ENCODE measurements at regions not wholly inside any gene's neighbourhood (a gene's known extent, or its start where the extent isn't known, plus 50 kb on each side); places are given as distances from the start of the nearest gene placed in this dataset.

GRCh38 chr11:119863851-119864601 is 135.0 kb upstream of the NECTIN1 start:
- DNase-seq (ENCODE audit: low read depth, low spot score): no peak
- in situ Hi-C loops (cut with HindIII; ENCODE audit: low pct_unique_long_range_greater_than_20kb, low sequenced_read_pairs): no loop called here

DNA sequence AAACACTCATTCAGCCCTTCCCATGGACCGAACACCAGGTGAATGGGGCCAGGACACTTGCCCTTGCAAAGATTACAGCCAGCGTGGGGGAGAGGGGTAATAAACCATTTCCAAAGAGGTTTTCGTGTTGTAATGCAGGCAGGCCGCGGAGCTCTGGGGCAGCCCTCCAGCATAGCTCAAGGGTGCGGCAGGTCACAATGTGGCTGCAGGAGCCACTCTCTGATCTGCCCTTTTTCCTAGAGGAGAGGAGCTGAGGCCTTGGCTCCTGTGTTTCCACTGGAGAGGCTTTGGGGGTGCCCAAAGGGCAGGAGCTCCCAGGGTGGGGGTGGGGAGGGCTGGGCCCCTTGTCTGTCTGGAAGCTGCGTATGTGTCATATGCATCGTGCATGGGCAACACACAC is 134.2 kb upstream of the NECTIN1 start:
- in situ Hi-C loops (cut with HindIII; ENCODE audit: low pct_unique_long_range_greater_than_20kb, low sequenced_read_pairs): no loop called here
- no peak for DNase-seq (ENCODE audit: low read depth, low spot score)

- DNase-seq (ENCODE audit: low read depth, low spot score): no peak
- in situ Hi-C loops (cut with HindIII; ENCODE audit: low pct_unique_long_range_greater_than_20kb, low sequenced_read_pairs): no loop called here
Measured at GRCh38 chr11:119861160-119861559, 132.2 kb upstream of the NECTIN1 start.

DNA sequence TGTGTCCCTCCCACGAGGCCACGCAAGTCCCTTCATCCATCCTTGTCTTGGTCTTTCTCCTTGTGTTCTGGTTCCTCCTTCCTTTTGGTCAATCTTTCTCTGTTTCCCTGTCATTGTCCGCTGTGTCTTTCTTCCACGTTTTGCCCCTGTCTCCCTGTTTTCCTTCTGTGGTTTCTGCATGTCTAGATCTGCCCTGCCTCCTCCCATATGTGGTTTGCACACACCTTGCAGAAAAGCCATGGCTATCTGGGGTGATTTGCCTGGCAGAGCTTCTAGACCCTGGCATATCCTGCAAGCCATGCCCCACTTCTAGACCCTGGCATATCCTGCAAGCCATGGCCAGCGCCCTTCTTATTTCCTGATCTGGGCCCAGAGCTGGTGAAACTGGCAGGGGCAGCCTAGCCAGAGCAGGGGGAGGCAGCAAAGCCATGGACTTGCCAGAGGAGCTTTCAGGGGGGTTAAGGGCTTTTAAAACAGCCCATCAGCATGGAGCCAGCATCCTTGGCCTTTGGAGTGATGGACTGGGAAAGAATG is 131.6 kb upstream of the NECTIN1 start:
- in situ Hi-C loops (cut with HindIII; ENCODE audit: low pct_unique_long_range_greater_than_20kb, low sequenced_read_pairs): no loop called here
- DNase-seq (ENCODE audit: low read depth, low spot score): no peak

DNA sequence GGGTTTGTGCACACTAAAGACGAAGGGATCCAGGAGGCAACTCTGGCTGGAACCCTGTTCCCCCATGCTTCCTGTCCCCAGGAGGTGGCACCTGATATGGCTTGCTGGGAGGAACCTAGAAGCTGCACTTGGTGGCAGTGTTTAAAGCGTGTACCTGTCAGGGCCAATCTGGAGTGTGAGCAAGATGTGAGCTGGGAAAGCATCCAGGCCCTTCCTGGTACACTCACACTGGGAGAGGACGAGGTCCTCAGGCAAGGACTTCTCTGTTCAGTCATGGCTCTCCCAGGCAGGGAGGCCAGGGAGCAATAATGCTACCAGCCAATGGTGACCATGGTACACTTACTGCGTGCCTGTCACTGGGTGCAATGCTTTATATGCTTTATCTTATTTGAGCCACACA is 130.7 kb upstream of the NECTIN1 start:
- DNase-seq (ENCODE audit: low read depth, low spot score): no peak
- in situ Hi-C loops (cut with HindIII; ENCODE audit: low pct_unique_long_range_greater_than_20kb, low sequenced_read_pairs): no loop called here

- no peak for DNase-seq (ENCODE audit: low read depth, low spot score)
- in situ Hi-C loops (cut with HindIII; ENCODE audit: low pct_unique_long_range_greater_than_20kb, low sequenced_read_pairs): no loop called here
Measured at GRCh38 chr11:119858288-119858687, 129.3 kb upstream of the NECTIN1 start.

- no peak for DNase-seq (ENCODE audit: low read depth, low spot score)
- in situ Hi-C loops (cut with HindIII; ENCODE audit: low pct_unique_long_range_greater_than_20kb, low sequenced_read_pairs): no loop called here
Measured at GRCh38 chr11:119856681-119857485, 127.9 kb upstream of the NECTIN1 start.

- in situ Hi-C loops (cut with HindIII; ENCODE audit: low pct_unique_long_range_greater_than_20kb, low sequenced_read_pairs): no loop called here
- no peak for DNase-seq (ENCODE audit: low read depth, low spot score)
Measured at GRCh38 chr11:119855066-119855465, 126.1 kb upstream of the NECTIN1 start.

DNA sequence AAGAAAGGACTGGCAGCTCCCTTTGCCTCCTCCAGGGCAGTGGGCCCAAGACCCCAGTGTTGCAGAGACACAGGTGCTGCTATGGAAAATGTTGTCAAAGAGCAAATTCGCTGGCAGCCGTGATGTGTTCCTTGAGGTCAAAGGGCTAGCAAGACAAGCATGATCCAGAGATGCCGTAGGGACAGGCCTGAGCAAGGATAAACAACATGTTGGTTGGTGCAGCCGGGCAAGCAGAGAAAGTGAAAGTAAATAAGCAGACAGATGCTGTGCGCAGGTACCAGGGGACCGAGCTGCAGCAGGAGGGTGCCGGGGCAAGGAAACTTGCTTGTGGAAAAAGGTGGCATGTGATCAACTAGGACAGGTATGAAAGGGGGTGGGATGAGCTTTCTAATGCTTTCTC is 125.5 kb upstream of the NECTIN1 start:
- DNase-seq (ENCODE audit: low read depth, low spot score): no peak
- in situ Hi-C loops (cut with HindIII; ENCODE audit: low pct_unique_long_range_greater_than_20kb, low sequenced_read_pairs): no loop called here

GRCh38 chr11:119853581-119854360 is 124.8 kb upstream of the NECTIN1 start:
- DNase-seq (ENCODE audit: low read depth, low spot score): no peak
- in situ Hi-C loops (cut with HindIII; ENCODE audit: low pct_unique_long_range_greater_than_20kb, low sequenced_read_pairs): no loop called here

DNA sequence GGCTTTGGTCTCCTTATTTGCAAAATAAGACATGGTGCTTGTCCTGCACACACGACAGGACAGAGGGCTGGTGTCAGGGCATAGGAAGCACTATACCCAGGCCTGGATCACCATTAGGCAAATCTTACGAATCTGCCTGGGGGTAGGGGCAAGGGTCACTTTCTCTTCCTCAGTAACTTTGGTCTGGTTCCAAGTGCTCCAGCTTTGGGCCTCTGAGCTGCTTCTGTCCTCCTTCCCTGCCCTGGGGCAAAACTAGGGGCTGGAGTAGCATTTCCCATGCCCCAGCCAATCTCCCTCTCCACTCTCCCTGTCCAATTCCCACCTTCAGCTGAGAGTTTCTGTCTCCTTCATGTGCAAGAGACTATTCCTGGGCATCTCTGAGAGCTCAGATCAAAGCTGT is 123.7 kb upstream of the NECTIN1 start:
- in situ Hi-C loops (cut with HindIII; ENCODE audit: low pct_unique_long_range_greater_than_20kb, low sequenced_read_pairs): no loop called here
- DNase-seq (ENCODE audit: low read depth, low spot score): no peak

DNA sequence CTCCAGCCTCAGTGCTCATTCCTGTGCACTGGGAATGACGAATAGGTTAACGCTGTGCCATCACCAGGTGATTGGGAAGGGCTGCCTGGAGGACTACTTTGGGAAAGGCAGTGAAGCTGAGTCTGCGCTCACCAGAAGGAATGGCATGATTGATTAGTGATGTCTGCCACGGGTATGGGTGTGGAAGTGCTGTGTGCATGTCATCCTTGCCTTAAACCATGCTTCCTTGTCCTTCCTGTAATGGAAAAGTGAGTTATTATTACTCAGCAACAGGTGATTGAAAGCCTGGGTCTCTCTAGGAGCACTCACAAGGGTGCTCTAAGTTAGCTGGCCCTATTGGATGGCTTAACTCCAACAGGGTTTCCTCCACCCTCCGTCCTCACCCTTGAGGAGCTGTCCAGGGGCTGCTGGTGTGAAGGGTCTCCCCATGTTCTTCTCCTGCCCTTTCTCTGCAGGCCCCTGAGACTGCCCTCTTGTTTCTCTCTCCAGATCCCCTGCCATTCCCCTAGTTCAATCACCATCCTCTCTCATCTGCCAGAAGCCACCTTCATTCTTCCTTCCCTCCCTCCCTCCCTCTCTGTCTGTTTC is 121.9 kb upstream of the NECTIN1 start:
- no peak for DNase-seq (ENCODE audit: low read depth, low spot score)
- in situ Hi-C loops (cut with HindIII; ENCODE audit: low pct_unique_long_range_greater_than_20kb, low sequenced_read_pairs): no loop called here

DNA sequence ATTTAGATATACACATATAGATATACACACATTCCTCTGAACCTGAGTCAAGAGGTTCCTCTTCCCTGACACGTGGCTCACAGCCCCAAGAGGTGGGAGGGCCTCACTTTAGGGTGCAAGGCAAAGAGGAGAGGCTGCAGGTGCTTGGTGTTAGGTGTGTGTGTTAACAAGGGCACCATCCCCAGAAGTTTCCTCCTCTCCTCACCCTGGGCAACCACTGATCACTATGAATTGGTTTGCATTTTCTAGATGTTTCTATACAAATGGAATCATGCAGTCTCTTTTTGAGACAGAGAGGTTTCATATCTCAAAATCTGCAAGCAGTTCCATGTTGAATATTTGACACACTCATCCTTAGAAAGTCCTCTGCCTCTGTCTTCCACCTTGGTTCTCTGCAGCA is 120.9 kb upstream of the NECTIN1 start:
- in situ Hi-C loops (cut with HindIII; ENCODE audit: low pct_unique_long_range_greater_than_20kb, low sequenced_read_pairs): no loop called here
- DNase-seq (ENCODE audit: low read depth, low spot score): no peak

DNA sequence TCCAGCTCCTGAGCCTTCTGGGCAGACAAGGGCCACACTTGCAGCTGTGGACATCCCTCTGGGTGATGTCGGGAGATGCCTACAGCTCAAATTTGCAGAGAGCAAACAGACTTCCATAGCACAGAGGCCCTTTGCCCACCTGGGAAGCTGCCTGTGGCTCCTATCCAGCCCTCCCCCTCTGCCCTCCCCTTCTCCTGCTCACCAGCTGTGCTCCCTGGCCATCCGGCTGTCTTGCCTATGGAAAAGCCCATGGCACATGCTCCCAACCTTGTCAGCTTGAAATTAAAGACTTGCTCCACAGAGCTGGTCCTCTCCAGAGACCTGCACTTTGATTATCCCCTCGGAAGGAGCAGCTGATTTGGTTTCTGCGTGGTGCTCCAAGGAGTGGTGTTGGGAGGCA is 118.9 kb upstream of the NECTIN1 start:
- in situ Hi-C loops (cut with HindIII; ENCODE audit: low pct_unique_long_range_greater_than_20kb, low sequenced_read_pairs): no loop called here
- no peak for DNase-seq (ENCODE audit: low read depth, low spot score)

DNA sequence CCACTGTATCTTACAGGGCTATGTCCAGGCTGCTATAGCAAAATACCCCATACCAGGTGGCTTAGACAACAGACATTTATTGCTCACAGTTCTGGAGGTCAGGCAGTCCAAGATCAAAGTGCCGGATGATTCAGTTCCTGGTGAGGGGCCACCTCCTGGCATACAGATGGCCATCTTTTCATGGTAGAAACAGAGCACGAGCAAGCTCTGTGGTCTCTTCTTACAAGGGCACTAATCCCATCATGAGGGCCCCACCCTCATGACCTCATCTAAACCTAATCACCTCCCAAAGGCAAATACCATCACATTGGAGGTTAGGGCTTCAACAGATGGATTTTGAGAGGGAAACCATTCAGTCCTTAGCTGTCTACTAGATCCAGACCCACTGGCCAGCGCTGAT is 117.4 kb upstream of the NECTIN1 start:
- no peak for DNase-seq (ENCODE audit: low read depth, low spot score)
- in situ Hi-C loops (cut with HindIII; ENCODE audit: low pct_unique_long_range_greater_than_20kb, low sequenced_read_pairs): no loop called here

DNA sequence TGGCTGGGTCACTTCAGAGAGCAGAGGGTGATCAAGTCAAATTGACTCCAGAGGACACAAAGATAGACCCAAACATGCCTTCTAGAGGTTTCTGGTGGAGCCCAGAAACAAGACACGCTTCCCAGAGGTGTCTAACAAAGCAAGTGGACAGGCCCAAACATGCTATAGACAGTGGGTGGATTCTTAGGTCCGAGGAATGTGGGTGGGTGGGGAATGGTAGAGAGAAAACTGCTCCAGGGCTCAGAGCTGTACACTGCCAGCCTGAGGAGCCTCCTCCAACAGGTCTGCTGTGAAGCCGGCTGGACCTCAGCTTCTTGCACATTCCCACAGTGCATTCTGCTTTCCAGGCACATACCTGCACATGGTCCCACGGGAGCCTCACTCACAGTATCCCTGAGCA is 116.8 kb upstream of the NECTIN1 start:
- DNase-seq (ENCODE audit: low read depth, low spot score): no peak
- in situ Hi-C loops (cut with HindIII; ENCODE audit: low pct_unique_long_range_greater_than_20kb, low sequenced_read_pairs): no loop called here

- in situ Hi-C loops (cut with HindIII; ENCODE audit: low pct_unique_long_range_greater_than_20kb, low sequenced_read_pairs): no loop called here
- DNase-seq (ENCODE audit: low read depth, low spot score): no peak
Measured at GRCh38 chr11:119845305-119845704, 116.3 kb upstream of the NECTIN1 start.

- in situ Hi-C loops (cut with HindIII; ENCODE audit: low pct_unique_long_range_greater_than_20kb, low sequenced_read_pairs): no loop called here
Measured at GRCh38 chr11:119844808-119845207, 115.8 kb upstream of the NECTIN1 start.

More at GRCh38 chr11:119844808-119845207, 115.8 kb upstream of the NECTIN1 start:
- DNase-seq (ENCODE audit: low read depth, low spot score): no peak
